Mucosa of gallbladder (tissue), 1 donor: ENCODE measurements at regions not wholly inside any gene's neighbourhood (a gene's known extent, or its start where the extent isn't known, plus 50 kb on each side); places are given as distances from the start of the nearest gene placed in this dataset.

Source experiments
- DNase-seq: peaks from one replicate; pipeline ENCODE4 v3.0.0-alpha.2; 2020; ENCODE audit warnings: low spot score
- donor health status: DM: no; HTN: no; CAD: no.

DNA sequence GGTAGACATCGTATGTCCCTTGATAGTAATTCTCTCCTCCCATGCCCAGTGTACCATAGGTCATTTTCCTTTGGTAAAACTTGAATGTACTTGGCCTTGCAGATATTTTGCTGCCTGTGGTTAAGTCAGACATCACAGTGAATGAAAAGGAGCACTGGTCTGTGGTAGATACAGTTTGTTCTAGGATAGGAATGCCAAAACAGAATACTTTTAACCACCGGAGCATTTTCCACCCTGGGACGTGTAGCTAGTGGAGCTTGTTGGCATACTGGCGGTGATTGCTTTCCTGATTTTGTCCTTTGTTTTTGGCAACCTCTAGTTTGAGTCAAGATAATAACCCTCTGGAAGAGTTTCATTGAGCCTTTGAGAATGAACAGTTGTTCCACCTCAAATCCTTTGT, 92.0 kb upstream of the BMPER start:
- DNase-seq: no peak

GRCh38 chr7:33814400-33814799, 90.9 kb upstream of the BMPER start:
- DNase-seq: no peak

DNA sequence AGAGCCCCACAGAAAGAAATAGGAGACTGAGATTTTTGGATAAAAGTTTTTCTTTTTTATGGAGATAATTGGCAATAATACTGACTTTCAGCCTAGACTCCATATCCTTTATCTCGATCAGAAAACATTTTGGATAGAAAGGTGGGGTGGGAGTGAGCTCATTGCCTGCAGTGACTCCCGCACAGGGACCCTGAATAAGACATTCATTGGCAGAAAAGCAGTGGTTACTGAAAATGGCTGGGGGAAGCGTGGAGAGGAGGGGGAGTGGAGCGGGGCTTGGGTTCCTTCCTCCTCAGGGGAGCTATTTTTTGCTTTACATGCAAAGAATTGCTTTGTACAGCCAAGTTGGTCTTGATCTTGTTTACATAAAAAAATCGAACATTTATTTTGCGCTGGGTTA, 90.4 kb upstream of the BMPER start:
- no peak for DNase-seq

GRCh38 chr7:33815336-33815735, 90.0 kb upstream of the BMPER start:
- no peak for DNase-seq

DNA sequence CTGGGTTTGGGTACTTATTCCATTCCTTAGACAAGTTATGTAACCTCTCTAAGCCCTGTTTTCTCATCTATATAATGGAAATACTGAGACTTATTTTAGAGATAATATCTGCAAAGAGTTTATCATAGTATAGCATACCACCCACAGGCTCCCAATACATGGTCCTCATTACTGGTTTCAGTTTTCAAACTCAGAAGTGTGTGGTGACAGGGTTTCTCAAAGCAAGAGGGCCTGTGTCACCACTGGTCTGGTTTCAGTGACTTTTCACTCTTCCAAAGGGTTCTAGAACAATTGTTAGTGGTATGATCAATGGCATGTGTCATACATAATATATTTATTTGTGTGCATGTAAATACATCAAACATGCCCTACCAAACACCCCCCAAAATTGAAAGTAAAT, 89.2 kb upstream of the BMPER start:
- no peak for DNase-seq

DNA sequence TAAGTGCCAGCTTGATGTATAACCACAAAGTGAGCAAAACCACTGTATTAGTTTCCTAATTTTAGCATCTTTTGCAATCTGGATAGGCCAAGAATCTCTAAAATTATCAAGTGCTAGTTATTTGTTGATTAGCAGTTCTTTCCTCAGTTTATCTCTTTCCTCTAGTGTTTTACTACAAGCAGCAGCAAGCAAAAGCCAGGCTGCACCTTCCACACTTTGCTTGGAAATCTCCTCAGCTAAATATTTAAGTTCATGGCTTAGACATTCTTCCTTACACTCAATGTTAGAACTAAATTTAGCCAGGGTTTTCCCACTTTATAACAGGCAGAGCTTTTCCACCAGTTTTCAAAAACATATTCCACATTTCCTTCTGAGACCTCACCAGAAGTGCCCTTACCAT, 85.7 kb upstream of the BMPER start:
- DNase-seq: no peak

DNA sequence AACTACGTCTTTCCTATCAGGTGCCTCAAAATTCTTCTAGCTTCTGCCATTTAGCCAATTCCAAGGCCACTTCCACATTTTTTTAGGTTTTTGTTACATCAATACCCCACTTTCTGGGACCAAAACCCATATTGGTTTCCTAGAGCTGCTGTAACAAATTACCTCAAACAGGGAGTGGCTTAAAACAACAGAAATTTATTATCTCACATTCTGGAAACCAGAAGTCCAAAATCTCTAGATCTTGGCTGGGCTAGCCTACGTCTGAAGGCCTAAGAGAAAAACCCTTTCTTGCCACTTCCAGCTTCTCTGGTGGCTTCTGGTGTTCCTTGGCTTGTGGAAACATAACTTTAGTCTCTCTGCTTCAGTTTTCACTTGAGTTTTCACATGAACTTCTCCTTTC, 85.1 kb upstream of the BMPER start:
- no peak for DNase-seq

DNA sequence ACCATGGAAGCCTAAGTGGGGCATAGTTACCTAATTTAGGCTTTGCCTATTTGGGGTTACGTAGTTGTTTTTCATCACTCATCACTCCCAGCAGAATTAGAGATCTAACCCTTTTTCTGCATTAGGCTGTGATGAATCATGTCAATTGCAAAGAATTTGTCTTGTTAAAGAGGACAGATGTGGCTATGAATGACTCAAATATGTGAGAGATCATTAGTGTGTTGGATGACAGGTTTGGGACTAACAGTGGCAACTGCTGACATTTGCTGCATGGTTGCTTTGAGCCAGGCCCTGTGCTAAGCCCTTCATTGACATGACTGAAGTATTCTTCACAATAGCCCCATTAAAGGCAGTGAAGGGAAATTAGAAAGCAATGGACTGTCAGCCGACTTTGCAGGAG, 83.4 kb upstream of the BMPER start:
- no peak for DNase-seq

DNA sequence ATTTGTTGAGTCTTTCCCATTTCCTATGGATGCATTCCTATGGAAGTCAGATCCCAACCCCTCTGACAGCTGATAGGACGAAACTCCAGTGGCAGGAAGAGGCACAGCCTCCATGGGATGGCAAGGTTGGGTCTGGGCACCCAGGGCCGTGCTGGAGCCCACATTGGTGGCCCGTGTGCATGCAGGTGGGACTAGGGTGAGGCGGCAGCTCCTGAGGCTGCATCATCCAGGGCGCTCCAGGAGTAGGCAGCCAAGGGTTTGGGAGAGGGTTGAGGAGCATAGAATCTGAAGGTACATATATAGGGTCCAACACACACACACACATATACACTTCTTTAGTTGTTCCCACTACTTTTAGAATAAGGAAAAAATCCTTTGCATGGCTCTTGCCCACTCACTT, 81.4 kb upstream of the BMPER start:
- no peak for DNase-seq

- no peak for DNase-seq
Measured at GRCh38 chr7:33824911-33825459, 80.4 kb upstream of the BMPER start.

DNA sequence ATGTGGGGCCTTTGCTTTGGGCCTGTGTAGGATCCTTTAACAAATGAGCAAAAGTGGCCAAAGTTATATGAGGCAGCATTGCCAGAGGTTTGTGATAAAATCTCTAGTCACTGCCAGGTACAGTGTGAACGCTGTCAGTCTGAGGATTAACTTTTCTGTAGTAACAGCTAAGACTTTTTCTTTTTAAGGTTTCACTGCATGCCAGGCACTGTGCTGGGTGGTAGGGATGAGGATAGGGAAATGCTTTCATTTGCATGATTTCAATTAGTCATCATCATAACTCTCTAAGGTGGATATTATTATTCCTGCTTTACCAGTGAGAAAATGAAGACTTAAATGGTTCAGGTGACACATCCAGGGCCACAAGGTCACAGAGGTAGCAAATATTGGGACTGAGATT, 79.7 kb upstream of the BMPER start:
- DNase-seq: no peak

GRCh38 chr7:33829536-33829935, 75.8 kb upstream of the BMPER start:
- no peak for DNase-seq

DNA sequence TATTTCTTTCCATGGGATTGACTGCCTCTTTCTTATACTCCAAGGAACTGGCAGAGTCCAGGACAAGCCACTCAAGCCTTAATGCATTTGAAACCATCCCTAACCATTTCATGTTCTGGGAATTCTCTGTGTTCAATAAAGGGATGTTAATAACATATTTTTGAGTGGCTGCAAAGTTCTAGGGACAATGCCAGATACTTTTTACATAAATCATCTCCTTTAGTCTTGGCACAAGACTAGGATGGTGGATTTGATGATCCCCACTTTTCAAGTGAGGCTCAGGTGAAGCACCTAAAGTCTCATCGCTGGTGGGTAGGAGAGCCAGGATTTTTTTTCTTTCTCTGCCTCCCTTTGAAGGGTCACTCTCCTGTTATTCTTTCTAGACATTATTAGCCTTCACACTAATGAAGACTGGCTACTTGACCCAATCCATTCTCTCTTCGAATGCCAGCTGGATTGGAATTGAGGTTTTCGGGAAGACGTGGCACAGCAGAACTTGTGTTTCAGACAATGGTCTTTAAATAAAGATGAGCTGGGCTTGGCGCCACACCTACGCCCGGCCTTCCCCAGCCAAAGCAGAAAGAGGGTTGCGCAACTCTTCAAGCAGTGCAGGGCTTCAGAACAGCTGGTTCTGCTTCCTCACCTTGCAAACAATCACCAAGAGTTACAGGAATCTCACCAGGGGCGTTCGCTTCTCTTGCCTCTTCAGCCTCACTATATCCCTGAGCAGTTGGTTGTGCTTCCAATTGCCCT, 73.8 kb upstream of the BMPER start:
- no peak for DNase-seq

- DNase-seq: no peak
Measured at GRCh38 chr7:33832271-33832721, 73.0 kb upstream of the BMPER start.

GRCh38 chr7:33836797-33837355, 68.5 kb upstream of the BMPER start:
- no peak for DNase-seq

- DNase-seq: no peak
Measured at GRCh38 chr7:33837356-33837851, 67.9 kb upstream of the BMPER start.

DNA sequence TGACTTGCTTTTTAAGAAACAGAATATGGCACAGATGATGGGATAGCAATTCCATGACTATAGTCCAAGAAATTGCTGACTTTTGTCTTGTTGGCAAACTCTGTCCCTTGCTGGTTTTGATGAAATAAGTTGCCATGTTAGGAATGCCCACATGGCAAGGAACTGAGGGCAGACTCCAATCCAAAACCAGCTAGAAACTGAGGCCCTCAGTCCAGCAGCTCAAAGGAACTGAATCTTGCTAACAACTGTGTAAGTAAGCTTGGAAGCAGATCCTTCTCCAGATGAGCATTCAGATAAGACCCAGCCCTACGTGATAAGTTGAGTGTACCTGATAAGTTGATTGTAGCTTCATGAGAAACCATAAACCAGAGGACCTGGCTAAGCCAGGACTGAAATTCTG, 64.3 kb upstream of the BMPER start:
- DNase-seq: no peak

DNA sequence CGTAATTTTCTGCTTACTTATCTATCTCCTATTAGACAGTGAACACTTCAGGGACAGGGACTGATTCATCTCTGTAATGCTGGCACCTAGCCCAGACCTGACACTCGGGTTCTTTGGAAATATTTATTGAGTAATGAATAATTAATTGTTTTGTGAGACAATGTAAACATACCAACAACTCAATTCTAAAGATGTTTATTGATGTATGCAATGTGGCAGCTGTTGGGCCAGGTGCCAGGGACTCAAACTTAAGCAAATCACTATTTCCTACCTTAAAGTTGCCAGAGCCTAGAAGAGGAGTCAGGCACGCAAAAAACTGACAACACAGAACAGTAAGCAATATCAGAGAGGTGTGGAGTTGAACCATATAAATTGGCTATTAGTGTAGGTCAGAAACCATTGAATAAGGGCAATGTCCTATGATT, 63.6 kb upstream of the BMPER start:
- peak; percentile 21 for DNase-seq

DNA sequence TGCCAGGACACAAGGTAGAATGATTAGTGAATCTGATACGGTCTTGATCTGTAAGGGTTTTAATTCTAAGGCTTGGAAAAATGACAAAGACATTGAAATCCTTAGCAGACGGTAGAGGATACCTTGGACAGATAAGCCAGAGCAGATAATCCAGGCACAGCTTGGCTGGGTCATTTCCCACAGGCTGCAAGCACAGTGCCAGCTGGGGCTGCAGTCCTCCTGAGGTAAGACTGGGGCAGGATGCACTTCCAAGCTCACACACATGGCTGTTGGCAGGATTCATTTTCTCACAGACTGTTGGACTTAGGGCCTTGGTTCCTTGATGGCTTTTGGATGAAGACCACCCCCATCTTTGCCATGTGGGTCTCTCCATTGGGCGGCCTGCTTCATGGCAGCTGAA, 63.2 kb upstream of the BMPER start:
- DNase-seq: no peak

GRCh38 chr7:33845991-33846509, 59.3 kb upstream of the BMPER start:
- no peak for DNase-seq

DNA sequence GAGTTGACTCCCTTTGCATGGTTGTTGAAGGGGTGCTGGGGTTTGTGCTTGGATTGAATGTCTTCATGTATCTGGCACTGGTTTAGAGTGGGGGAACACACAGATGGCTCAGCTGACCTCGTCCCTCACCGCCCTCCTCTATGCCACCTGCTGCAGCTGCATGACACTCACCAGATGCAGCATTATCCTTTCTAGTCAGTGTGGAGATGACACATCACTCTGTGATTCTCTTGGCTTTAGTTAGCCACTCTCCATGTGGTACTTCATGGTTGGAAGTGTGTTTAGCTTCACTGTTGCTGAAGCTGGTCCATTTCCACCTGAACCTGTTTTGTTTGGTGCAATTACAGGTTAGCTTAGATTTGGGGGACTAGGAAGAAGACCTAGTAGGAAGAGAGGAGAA, 56.3 kb upstream of the BMPER start:
- no peak for DNase-seq

- DNase-seq: no peak
Measured at GRCh38 chr7:33849971-33850559, 55.3 kb upstream of the BMPER start.

GRCh38 chr7:33850768-33851167, 54.6 kb upstream of the BMPER start:
- DNase-seq: no peak
